SK-N-SH (cell line): ENCODE measurements at regions not wholly inside any gene's neighbourhood (a gene's known extent, or its start where the extent isn't known, plus 50 kb on each side); places are given as distances from the start of the nearest gene placed in this dataset.

Experiments used
- EP300 ChIP-seq, 2 experiments: IDR thresholded peaks; 2 replicates each; pipeline versions ENCODE4 v1.4.0 to v1.6.1; 2012; ENCODE audit warnings: borderline replicate concordance in 1 of 2, low read depth in 1 of 2, low read length in 1 of 2
- EZH2phosphoT487 ChIP-seq: fragments of 200-600 bp; sonication (generic); IDR thresholded peaks from 2 replicates; pipeline ENCODE4 v1.6.1; 2017; ENCODE audit warnings: low read depth, mixed run types, mild to moderate bottlenecking, antibody characterized with exemption, moderate library complexity, borderline replicate concordance
- FOXJ3 ChIP-seq: sonication (generic); formaldehyde crosslinking; IDR thresholded peaks from 2 replicates; pipeline ENCODE4 v1.5.1; 2020; ENCODE audit warnings: mild to moderate bottlenecking, missing genetic modification reagents
- FOXM1 ChIP-seq: IDR thresholded peaks from 2 replicates; pipeline ENCODE4 v1.4.0; 2012; ENCODE audit warnings: low read depth, mild to moderate bottlenecking
- NFIC ChIP-seq: IDR thresholded peaks from 2 replicates; pipeline ENCODE4 v1.4.0; 2012; ENCODE audit warnings: borderline replicate concordance
- POLR2AphosphoS5 ChIP-seq: IDR thresholded peaks from 2 replicates; pipeline ENCODE4 v1.6.1; 2012; ENCODE audit warnings: low read depth, low read length
- REST ChIP-seq: IDR thresholded peaks from 2 replicates; pipeline ENCODE4 v1.6.1; 2012; ENCODE audit warnings: mild to moderate bottlenecking, low read depth, low read length, moderate library complexity
- SMC3 ChIP-seq: IDR thresholded peaks from 2 replicates; pipeline ENCODE4 v1.6.1; 2012; ENCODE audit warnings: low read depth, low read length, improper control_type of control experiment
- TAF1 ChIP-seq: IDR thresholded peaks from 2 replicates; pipeline ENCODE4 v1.6.1; 2012; ENCODE audit warnings: low read depth, mild to moderate bottlenecking, low read length, moderate library complexity, borderline replicate concordance
- USF1 ChIP-seq: IDR thresholded peaks from 2 replicates; pipeline ENCODE4 v1.4.0; 2012; ENCODE audit warnings: low read depth, borderline replicate concordance
- TF ChIP-seq, protein P1 (sequence below): fragments of 200-600 bp; sonication (generic); IDR thresholded peaks from 2 replicates; pipeline ENCODE4 v1.6.1; 2017; ENCODE audit warnings: antibody characterized with exemption, mild to moderate bottlenecking, moderate library complexity

DNA sequence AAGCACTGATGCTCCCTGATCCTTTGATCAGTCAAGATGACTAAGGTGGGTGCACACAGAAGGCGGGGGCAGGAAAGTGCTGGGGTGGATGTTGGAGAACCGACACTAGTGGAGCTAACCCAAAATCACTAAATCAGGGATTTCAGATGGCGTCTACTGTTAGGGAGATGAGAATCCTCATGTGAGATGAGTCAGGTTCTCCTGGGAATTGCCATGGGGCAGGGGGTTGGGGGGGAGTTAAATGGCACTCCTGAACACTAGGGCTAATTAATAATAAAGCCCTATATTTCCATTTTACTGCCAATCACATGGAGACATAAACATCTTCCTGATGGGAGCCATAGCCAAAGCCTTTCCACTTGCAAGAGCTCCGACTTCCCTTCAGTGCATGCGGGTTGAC, 804.1 kb downstream of the KCNJ18 start:
- TF ChIP-seq POLR2AphosphoS5 (no peak), FOXM1 (no peak), FOXJ3 (no peak), EZH2phosphoT487 (no peak), REST (no peak), SMC3 (no peak), NFIC (no peak), USF1 (no peak), TAF1 (no peak), EP300 (IDR thresholded peaks at IDR 0.05; ENCODE audit: borderline replicate concordance in 1 of 2, low read depth in 1 of 2, low read length in 1 of 2) (no peak)
- TF ChIP-seq, protein P1, sequence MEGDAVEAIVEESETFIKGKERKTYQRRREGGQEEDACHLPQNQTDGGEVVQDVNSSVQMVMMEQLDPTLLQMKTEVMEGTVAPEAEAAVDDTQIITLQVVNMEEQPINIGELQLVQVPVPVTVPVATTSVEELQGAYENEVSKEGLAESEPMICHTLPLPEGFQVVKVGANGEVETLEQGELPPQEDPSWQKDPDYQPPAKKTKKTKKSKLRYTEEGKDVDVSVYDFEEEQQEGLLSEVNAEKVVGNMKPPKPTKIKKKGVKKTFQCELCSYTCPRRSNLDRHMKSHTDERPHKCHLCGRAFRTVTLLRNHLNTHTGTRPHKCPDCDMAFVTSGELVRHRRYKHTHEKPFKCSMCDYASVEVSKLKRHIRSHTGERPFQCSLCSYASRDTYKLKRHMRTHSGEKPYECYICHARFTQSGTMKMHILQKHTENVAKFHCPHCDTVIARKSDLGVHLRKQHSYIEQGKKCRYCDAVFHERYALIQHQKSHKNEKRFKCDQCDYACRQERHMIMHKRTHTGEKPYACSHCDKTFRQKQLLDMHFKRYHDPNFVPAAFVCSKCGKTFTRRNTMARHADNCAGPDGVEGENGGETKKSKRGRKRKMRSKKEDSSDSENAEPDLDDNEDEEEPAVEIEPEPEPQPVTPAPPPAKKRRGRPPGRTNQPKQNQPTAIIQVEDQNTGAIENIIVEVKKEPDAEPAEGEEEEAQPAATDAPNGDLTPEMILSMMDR = no peak
